Upper lobe of left lung (tissue), 4 donors: ENCODE measurements at regions not wholly inside any gene's neighbourhood (a gene's known extent, or its start where the extent isn't known, plus 50 kb on each side); places are given as distances from the start of the nearest gene placed in this dataset.

ENCODE experiments used
- EP300 ChIP-seq, 4 donors: sonication (generic); formaldehyde crosslinking; IDR thresholded peaks; one replicate each; pipeline ENCODE4 v1.5.1; 2017; ENCODE audit warnings: antibody characterized with exemption in 4 of 4, control low read depth in 2 of 4
- POLR2AphosphoS5 ChIP-seq, 2 donors: sonication (generic); formaldehyde crosslinking; IDR thresholded peaks; one replicate each; pipeline ENCODE4 v1.5.1; 2017; ENCODE audit warnings: antibody characterized with exemption in 2 of 2
- TF ChIP-seq, protein P1 (sequence below), 6 experiments: fragments of 450-650 bp in 4 of 6; fragments of 200-600 bp in 2 of 6; sonication (generic) in 2 of 6; IDR thresholded peaks; one replicate each; pipeline ENCODE4 v1.5.1; 2016 to 2019; ENCODE audit warnings: antibody characterized with exemption in 6 of 6

DNA sequence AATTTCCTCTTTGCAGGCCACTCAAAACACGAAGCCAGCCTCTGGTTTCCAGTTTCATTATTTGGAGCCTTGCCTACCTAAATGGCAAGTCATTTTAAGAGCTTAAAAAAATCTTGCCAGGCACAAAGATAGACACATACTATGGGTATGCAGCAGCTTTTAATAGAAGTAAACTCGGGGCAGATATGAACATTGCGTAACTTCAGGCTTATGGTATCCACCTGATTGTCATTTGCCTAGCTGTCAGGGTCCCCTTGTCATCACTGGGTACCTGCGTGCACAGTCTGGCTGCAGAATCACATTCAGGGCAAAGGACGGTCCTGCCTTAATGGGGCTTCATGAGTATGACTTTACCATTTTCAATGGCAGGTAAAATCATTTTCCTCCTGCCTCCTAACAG, 466.1 kb upstream of the NRP1 start:
- no peak for TF ChIP-seq POLR2AphosphoS5 (IDR thresholded peaks at IDR 0.05)
- no peak for TF ChIP-seq EP300 (IDR thresholded peaks at IDR 0.05)
- TF ChIP-seq, protein P1, sequence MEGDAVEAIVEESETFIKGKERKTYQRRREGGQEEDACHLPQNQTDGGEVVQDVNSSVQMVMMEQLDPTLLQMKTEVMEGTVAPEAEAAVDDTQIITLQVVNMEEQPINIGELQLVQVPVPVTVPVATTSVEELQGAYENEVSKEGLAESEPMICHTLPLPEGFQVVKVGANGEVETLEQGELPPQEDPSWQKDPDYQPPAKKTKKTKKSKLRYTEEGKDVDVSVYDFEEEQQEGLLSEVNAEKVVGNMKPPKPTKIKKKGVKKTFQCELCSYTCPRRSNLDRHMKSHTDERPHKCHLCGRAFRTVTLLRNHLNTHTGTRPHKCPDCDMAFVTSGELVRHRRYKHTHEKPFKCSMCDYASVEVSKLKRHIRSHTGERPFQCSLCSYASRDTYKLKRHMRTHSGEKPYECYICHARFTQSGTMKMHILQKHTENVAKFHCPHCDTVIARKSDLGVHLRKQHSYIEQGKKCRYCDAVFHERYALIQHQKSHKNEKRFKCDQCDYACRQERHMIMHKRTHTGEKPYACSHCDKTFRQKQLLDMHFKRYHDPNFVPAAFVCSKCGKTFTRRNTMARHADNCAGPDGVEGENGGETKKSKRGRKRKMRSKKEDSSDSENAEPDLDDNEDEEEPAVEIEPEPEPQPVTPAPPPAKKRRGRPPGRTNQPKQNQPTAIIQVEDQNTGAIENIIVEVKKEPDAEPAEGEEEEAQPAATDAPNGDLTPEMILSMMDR (IDR thresholded peaks at IDR 0.05) = no peak
